PC-9 (cell line): ENCODE measurements at regions not wholly inside any gene's neighbourhood (a gene's known extent, or its start where the extent isn't known, plus 50 kb on each side); places are given as distances from the start of the nearest gene placed in this dataset.
A peak's percentile ranks its signal among the peaks of the same experiment; 100 is the strongest.

ENCODE experiments used
- BruUV-seq: library from RNA; stranded (reverse); fragments of 400-500 nt; replicated peaks from 2 replicates; lab custom pipeline; 2021; lab: Mats Ljungman, UMichigan
- CTCF ChIA-PET: fragments of 300-600 bp; sonication (Branson Sonifier 250); formaldehyde crosslinking; loops from one replicate; lab custom pipeline; 2022; ENCODE audit warnings: antibody characterized with exemption; lab: Charles Lee
- POLR2A ChIA-PET: fragments of 300-600 bp; sonication (Branson Sonifier 250); formaldehyde crosslinking; loops from one replicate; lab custom pipeline; 2022; ENCODE audit warnings: antibody characterized with exemption; ENCODE audit not compliant: unreplicated experiment; lab: Charles Lee
- DNase-seq, 2 experiments: peaks; one replicate each; pipeline versions ENCODE4 v3.0.0 to v3.0.0-alpha.2; 2015 to 2022; ENCODE audit warnings: mixed read lengths in 1 of 2
- H2AFZ ChIP-seq: fragments of 200-600 bp; sonication (generic); 2 replicates; pipeline ENCODE4 v1.8.1; 2017; ENCODE audit warnings: antibody characterized with exemption
- H3F3A ChIP-seq: fragments of 200-600 bp; sonication (generic); 2 replicates; pipeline ENCODE4 v1.8.1; 2017; ENCODE audit warnings: antibody characterized with exemption, mild to moderate bottlenecking, low read depth; ENCODE audit not compliant: insufficient read depth
- H3K27ac ChIP-seq: fragments of 200-600 bp; sonication (generic); 2 replicates; pipeline ENCODE4 v1.6.1; 2016; ENCODE audit warnings: mixed run types
- H3K27me3 ChIP-seq: fragments of 200-600 bp; sonication (generic); 2 replicates; pipeline ENCODE4 v1.6.1; 2016; ENCODE audit warnings: low read depth, mixed run types; ENCODE audit not compliant: insufficient read depth
- H3K36me3 ChIP-seq: fragments of 200-600 bp; sonication (generic); 2 replicates; pipeline ENCODE4 v1.6.1; 2016; ENCODE audit warnings: low read depth, mixed run types
- H3K4me1 ChIP-seq: fragments of 200-600 bp; sonication (generic); replicated peaks from 2 replicates; pipeline ENCODE4 v1.6.1; 2016; ENCODE audit warnings: mixed run types; ENCODE audit not compliant: insufficient read depth
- H3K4me2 ChIP-seq: fragments of 200-600 bp; sonication (generic); 2 replicates; pipeline ENCODE4 v1.6.1; 2017; ENCODE audit warnings: mixed run types
- H3K4me3 ChIP-seq: fragments of 200-600 bp; sonication (generic); 2 replicates; pipeline ENCODE4 v1.6.1; 2016; ENCODE audit warnings: mixed run types
- H3K79me2 ChIP-seq: fragments of 200-600 bp; sonication (generic); 2 replicates; pipeline ENCODE4 v1.6.1; 2017; ENCODE audit warnings: low read depth, mixed run types
- H3K9me2 ChIP-seq: fragments of 200-600 bp; sonication (generic); 2 replicates; pipeline ENCODE4 v1.8.1; 2017; ENCODE audit warnings: mild to moderate bottlenecking; ENCODE audit not compliant: insufficient read depth
- H3K9me3 ChIP-seq: fragments of 200-600 bp; sonication (generic); 2 replicates; pipeline ENCODE4 v1.8.1; 2016; ENCODE audit warnings: low read depth; ENCODE audit not compliant: insufficient read depth
- H4K20me1 ChIP-seq: fragments of 200-600 bp; sonication (generic); 2 replicates; pipeline ENCODE4 v1.8.1; 2017; ENCODE audit not compliant: insufficient read depth
- EZH2 ChIP-seq: fragments of 200-600 bp; sonication (generic); IDR thresholded peaks from 2 replicates; pipeline ENCODE4 v1.8.0; 2017; ENCODE audit warnings: antibody characterized with exemption, low read depth
- intact Hi-C: fragments of 100-400 bp; cut with micrococcal nuclease; formaldehyde crosslinking; loops from one replicate; pipeline ENCODE4 v1.10.0; 2022; ENCODE audit not compliant: unreplicated experiment
- TF ChIP-seq, protein P1 (sequence below): fragments of 200-600 bp; sonication (generic); conservative IDR thresholded peaks from 2 replicates; pipeline ENCODE4 v1.6.1; 2017; ENCODE audit warnings: mixed run types, antibody characterized with exemption, mild to moderate bottlenecking, moderate library complexity

DNA sequence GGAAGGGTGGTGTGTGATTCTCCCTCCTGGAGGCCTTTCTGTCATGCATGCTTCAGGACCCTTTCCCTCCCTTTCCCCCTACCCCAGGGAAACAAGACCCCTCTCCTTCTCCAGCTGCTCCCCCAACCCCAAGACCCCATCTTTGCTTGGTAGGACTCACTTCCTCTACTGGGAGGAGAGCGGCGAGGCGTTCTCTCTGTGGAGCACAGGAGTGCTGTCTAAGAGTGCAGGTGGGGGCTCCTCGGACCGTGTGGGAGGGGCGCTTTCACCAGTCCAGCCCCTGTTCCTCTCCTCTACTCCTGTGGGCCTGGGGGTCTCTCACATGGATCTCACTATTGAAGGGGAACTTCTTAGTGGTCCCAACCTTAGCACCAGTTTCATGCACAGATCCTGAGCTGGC is 456.1 kb upstream of the ASIC2 start:
- ChIA-PET CTCF (no interaction called here), POLR2A (interaction anchor here (0.5 kb wide), 1 partner anchor 716 kb away, joined by 3 read pairs; no protein-coding TSS in a partner anchor)
- H3K4me1 ChIP-seq: no peaks in the 10 kb centered on the region
- no peaks in the 10 kb centered on the region for H3K9me2 ChIP-seq
- H3K79me2 ChIP-seq: no peaks in the 10 kb centered on the region
- no peak overlapping the region for H3K4me2 ChIP-seq
- H3K9me3 ChIP-seq: no peaks in the 10 kb centered on the region
- intact Hi-C loops: no loop called here
- H3K27me3 ChIP-seq: peaks cover 19% of the 10 kb centered on the region; the same call in 1 of the 2 replicates
- no peak overlapping the region for H2AFZ ChIP-seq
- H3F3A ChIP-seq: no peaks in the 10 kb centered on the region
- TF ChIP-seq, protein P1, sequence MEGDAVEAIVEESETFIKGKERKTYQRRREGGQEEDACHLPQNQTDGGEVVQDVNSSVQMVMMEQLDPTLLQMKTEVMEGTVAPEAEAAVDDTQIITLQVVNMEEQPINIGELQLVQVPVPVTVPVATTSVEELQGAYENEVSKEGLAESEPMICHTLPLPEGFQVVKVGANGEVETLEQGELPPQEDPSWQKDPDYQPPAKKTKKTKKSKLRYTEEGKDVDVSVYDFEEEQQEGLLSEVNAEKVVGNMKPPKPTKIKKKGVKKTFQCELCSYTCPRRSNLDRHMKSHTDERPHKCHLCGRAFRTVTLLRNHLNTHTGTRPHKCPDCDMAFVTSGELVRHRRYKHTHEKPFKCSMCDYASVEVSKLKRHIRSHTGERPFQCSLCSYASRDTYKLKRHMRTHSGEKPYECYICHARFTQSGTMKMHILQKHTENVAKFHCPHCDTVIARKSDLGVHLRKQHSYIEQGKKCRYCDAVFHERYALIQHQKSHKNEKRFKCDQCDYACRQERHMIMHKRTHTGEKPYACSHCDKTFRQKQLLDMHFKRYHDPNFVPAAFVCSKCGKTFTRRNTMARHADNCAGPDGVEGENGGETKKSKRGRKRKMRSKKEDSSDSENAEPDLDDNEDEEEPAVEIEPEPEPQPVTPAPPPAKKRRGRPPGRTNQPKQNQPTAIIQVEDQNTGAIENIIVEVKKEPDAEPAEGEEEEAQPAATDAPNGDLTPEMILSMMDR: no peak
- TF ChIP-seq EZH2: no peak
- H3K27ac ChIP-seq: no peak overlapping the region
- no TSS peak for BruUV-seq
- H4K20me1 ChIP-seq: no peaks in the 10 kb centered on the region
- H3K36me3 ChIP-seq: no peaks in the 10 kb centered on the region
- no peak overlapping the region for H3K4me3 ChIP-seq
- no peak for DNase-seq

DNA sequence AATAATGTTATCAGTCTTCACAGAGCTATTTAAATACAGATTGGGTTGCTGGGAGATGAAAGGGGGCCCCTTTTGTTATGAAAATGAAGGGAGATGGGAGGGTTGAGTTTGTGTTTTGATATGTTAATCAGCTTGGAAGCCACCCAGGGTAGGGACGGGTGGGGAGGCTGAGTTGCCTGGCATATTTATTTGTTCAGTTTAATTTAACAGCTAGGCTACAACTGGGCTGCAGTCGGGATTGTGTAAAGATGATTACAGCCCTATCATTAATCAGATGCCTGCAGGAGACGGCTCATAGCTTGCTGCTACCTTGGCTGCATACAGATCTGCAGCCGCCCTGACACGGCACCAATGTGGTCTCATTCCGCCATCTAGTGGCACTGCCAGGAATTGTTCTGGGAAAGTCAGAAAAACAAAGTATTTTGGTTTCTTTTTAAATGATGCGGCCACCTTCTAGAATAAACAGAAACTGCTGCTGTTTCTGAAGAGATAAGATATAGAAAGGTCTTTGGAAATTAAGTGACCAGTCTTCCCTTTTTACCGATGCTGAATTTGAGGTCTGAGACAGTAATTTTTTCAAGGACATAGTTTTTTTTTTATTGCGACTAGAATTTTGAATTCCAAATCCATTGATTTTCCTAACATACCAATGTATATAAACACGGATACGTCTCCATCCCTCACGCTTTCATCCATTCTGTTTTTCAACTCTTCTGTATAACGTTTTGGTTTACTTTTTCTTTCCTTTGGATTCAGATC is 458.0 kb upstream of the ASIC2 start:
- H3K4me2 ChIP-seq: peak overlapping the region; percentile 65
- POLR2A ChIA-PET: interaction anchor here (0.7 kb wide), 1 partner anchor 15 kb away, joined by 5 read pairs; no protein-coding TSS in a partner anchor
- H4K20me1 ChIP-seq: no peaks in the 10 kb centered on the region
- DNase-seq: peak in 1 of 2 experiments; percentile 56
- H3K9me2 ChIP-seq: no peaks in the 10 kb centered on the region
- BruUV-seq: no TSS peak
- H3K9me3 ChIP-seq: no peaks in the 10 kb centered on the region
- H3K27me3 ChIP-seq: peaks cover 19% of the 10 kb centered on the region; the same call in 1 of the 2 replicates
- no peaks in the 10 kb centered on the region for H3F3A ChIP-seq
- no peak overlapping the region for H3K4me3 ChIP-seq
- H2AFZ ChIP-seq: 0 out of 2 replicates have a peak overlapping the region, but pooled peaks have one; percentile 66
- no peaks in the 10 kb centered on the region for H3K36me3 ChIP-seq
- H3K4me1 ChIP-seq: no peaks in the 10 kb centered on the region
- H3K27ac ChIP-seq: no peak overlapping the region
- TF ChIP-seq, protein P1: peak; percentile 85
- no peak for TF ChIP-seq EZH2
- CTCF ChIA-PET: interaction anchor here (0.7 kb wide), 1 partner anchor 1411 kb away, joined by 4 read pairs; no protein-coding TSS in a partner anchor
- H3K79me2 ChIP-seq: no peaks in the 10 kb centered on the region
- intact Hi-C loops: loop anchor here (5.0 kb wide), 3 partner anchors 109 to 1289 kb away; no protein-coding TSS in a partner anchor

DNA sequence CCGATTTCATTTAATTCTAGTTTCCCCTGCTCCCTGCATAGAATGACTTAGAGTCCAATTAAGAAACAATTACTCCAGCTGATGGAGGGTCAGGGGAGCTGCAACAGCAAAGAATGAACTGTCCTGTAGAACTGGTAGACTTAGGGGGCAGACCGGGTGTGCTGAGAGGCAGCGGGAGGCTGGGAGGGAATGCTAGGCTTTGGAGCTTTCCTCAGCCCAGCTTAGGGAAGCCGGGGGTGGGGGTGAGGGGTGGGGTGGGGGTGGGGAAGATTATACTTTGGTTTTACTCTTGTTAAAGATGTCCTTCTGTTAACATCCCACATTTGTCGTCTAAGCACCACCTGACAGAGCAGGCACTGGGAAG is 458.6 kb upstream of the ASIC2 start:
- no peak for TF ChIP-seq EZH2
- TF ChIP-seq, protein P1: no peak
- CTCF ChIA-PET: no interaction called here

More for the DNA sequence above, 458.6 kb upstream of the ASIC2 start:
- Histone ChIP-seq H3K36me3 (no peaks in the 10 kb centered on the region), H3K9me2 (no peaks in the 10 kb centered on the region), H3K4me1 (no peaks in the 10 kb centered on the region), H3K9me3 (no peaks in the 10 kb centered on the region), H3K4me3 (no peak overlapping the region), H3F3A (no peaks in the 10 kb centered on the region), H3K4me2 (no peak overlapping the region; the same call in 1 of the 2 replicates), H2AFZ (no peak overlapping the region), H3K27me3 (peaks cover 19% of the 10 kb centered on the region; the same call in 1 of the 2 replicates), H3K27ac (no peak overlapping the region), H3K79me2 (no peaks in the 10 kb centered on the region), H4K20me1 (no peaks in the 10 kb centered on the region)
- BruUV-seq: no TSS peak
- POLR2A ChIA-PET: no interaction called here
- intact Hi-C loops: loop anchor here (5.0 kb wide), 3 partner anchors 109 to 1289 kb away; no protein-coding TSS in a partner anchor
- DNase-seq: no peak
